GM20000 (cell line): ENCODE measurements at regions not wholly inside any gene's neighbourhood (a gene's known extent, or its start where the extent isn't known, plus 50 kb on each side); places are given as distances from the start of the nearest gene placed in this dataset.

Source experiments
- DNase-seq: peaks from one replicate; pipeline ENCODE4 v3.0.0; 2012; ENCODE audit warnings: low spot score
- CTCF ChIP-seq: IDR thresholded peaks from 2 replicates; pipeline ENCODE4 v1.5.1; 2012; ENCODE audit warnings: mild to moderate bottlenecking, control low read depth; ENCODE audit errors: extremely low read depth, missing control alignments

GRCh38 chr6:47375426-47375825, 65.7 kb upstream of the TNFRSF21 start:
- TF ChIP-seq CTCF = no peak
- no peak for DNase-seq

- no peak for TF ChIP-seq CTCF
- DNase-seq = no peak
Observed at GRCh38 chr6:47376930-47377329, 67.2 kb upstream of the TNFRSF21 start.

- no peak for DNase-seq
- no peak for TF ChIP-seq CTCF
Observed at GRCh38 chr6:47377971-47378370, 68.3 kb upstream of the TNFRSF21 start.

- DNase-seq = no peak
- no peak for TF ChIP-seq CTCF
Observed at GRCh38 chr6:47379328-47379727, 69.6 kb upstream of the TNFRSF21 start.

GRCh38 chr6:47380251-47380650, 70.5 kb upstream of the TNFRSF21 start:
- DNase-seq = no peak
- TF ChIP-seq CTCF = no peak

GRCh38 chr6:47381036-47381435, 71.3 kb upstream of the TNFRSF21 start:
- no peak for TF ChIP-seq CTCF
- no peak for DNase-seq

- no peak for TF ChIP-seq CTCF
- no peak for DNase-seq
Observed at GRCh38 chr6:47383360-47383759, 73.7 kb upstream of the TNFRSF21 start.
